ENCODE measurements at regions not wholly inside any gene's neighbourhood (a gene's known extent, or its start where the extent isn't known, plus 50 kb on each side); places are given as distances from the start of the nearest gene placed in this dataset.

DNA sequence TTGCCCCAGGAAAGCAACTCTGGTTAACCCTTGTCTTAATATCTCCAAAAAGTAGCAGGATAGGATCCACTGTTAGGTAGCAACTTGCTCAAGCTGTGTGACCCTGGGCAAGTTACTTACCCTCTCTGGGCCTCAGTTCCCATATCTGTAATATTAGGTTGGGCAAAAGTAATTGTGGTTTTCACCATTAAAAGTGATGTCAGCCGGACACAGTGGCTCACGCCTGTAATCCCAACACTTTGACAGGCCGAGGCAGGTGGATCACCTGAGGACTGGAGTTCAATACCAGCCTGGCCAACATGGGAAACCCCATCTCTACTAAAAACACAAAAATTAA, 179.3 kb downstream of the FOXL1 start:
- BruUV-seq (replicated peaks), result no TSS peak
- in situ Hi-C loops (cut with MboI) (no loop called here), intact Hi-C loops (cut with micrococcal nuclease; ENCODE audit: unreplicated experiment) (no loop called here)
- ATAC-seq (no peak), DNase-seq (ENCODE audit: low read depth, low spot score) (no peak), FAIRE-seq (no peak)
- H3K27me3 ChIP-seq (replicated peaks in 1 of 2; ENCODE audit: control insufficient read depth in 2 of 2, insufficient read depth in 2 of 2, low read length in 1 of 2), result 0 out of 4 replicates have a peak, but pooled peaks cover 0 to 2% of the 10 kb centered on the region in 2 experiments
- no peak overlapping the region for H3K27ac ChIP-seq (ENCODE audit: control insufficient read depth, insufficient read depth)
- H2AFZ ChIP-seq (ENCODE audit: control insufficient read depth, low read depth, low read length), result no peak overlapping the region
- ChIA-PET CTCF (interaction anchor here (0.7 to 1.1 kb wide), 2 partner anchors 193 to 201 kb away, joined by 3 read pairs; no protein-coding TSS in a partner anchor), RAD21 (ENCODE audit: unreplicated experiment) (interaction anchor here (0.8 kb wide), 1 partner anchor 193 kb away, joined by 3 read pairs; no protein-coding TSS in a partner anchor), SMC1A (ENCODE audit: uncharacterized antibody, unreplicated experiment) (interaction anchor here (1.0 to 1.2 kb wide), 2 partner anchors 18 to 193 kb away, joined by 3 read pairs; no protein-coding TSS in a partner anchor), POLR2A (no interaction called here)
- no peaks in the 10 kb centered on the region for H3K4me1 ChIP-seq (ENCODE audit: control insufficient read depth, insufficient read depth, low read length)
- H3K79me2 ChIP-seq (ENCODE audit: control insufficient read depth, insufficient read depth, low read length), result no peaks in the 10 kb centered on the region
- no peak overlapping the region for H3K9ac ChIP-seq (ENCODE audit: control insufficient read depth, insufficient read depth, low read length)
- no peak overlapping the region for H3K4me3 ChIP-seq
- H3K9me3 ChIP-seq (replicated peaks; ENCODE audit: control insufficient read depth, insufficient read depth, low read length), result no peaks in the 10 kb centered on the region
- no peaks in the 10 kb centered on the region for H4K20me1 ChIP-seq (ENCODE audit: control insufficient read depth, insufficient read depth)
- H3K4me2 ChIP-seq (ENCODE audit: control insufficient read depth, insufficient read depth), result no peak overlapping the region
- no peaks in the 10 kb centered on the region for H3K36me3 ChIP-seq (ENCODE audit: control insufficient read depth in 2 of 2, insufficient read depth in 2 of 2, low read length in 1 of 2)
- 88% methylated on average over 3 of the region's 3 CpGs for WGBS (ENCODE audit: insufficient coverage, insufficient replicate concordance, low lambda C conversion rate, missing lambda C conversion rate)
- TF ChIP-seq NRF1 (conservative IDR thresholded peaks at IDR 0.05; ENCODE audit: low read depth, low read length) (no peak), HDGF (IDR thresholded peaks at IDR 0.05) (no peak), CHD4 (IDR thresholded peaks at IDR 0.05) (no peak), BACH1 (IDR thresholded peaks at IDR 0.05; ENCODE audit: borderline replicate concordance) (no peak), EED (IDR thresholded peaks at IDR 0.05; ENCODE audit: low read depth) (no peak), CHD2 (IDR thresholded peaks at IDR 0.05; ENCODE audit: borderline replicate concordance, low read depth, low read length) (no peak), SREBF2 (IDR thresholded peaks at IDR 0.05; ENCODE audit: low read length) (no peak), STAT1 (conservative IDR thresholded peaks at IDR 0.05) (no peak), RBBP5 (conservative IDR thresholded peaks at IDR 0.05) (no peak), ZBED1 (IDR thresholded peaks at IDR 0.05; ENCODE audit: borderline replicate concordance) (no peak), ZSCAN29 (IDR thresholded peaks at IDR 0.05) (no peak), IKZF1 (conservative IDR thresholded peaks at IDR 0.05) (no peak), YY1 (IDR thresholded peaks at IDR 0.05; ENCODE audit: low read depth, low read length) (no peak)
- TF ChIP-seq, protein P1, sequence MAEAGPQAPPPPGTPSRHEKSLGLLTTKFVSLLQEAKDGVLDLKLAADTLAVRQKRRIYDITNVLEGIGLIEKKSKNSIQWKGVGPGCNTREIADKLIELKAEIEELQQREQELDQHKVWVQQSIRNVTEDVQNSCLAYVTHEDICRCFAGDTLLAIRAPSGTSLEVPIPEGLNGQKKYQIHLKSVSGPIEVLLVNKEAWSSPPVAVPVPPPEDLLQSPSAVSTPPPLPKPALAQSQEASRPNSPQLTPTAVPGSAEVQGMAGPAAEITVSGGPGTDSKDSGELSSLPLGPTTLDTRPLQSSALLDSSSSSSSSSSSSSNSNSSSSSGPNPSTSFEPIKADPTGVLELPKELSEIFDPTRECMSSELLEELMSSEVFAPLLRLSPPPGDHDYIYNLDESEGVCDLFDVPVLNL (IDR thresholded peaks at IDR 0.05; ENCODE audit: low read depth, low read length), result no peak
- TF ChIP-seq, protein P2, sequence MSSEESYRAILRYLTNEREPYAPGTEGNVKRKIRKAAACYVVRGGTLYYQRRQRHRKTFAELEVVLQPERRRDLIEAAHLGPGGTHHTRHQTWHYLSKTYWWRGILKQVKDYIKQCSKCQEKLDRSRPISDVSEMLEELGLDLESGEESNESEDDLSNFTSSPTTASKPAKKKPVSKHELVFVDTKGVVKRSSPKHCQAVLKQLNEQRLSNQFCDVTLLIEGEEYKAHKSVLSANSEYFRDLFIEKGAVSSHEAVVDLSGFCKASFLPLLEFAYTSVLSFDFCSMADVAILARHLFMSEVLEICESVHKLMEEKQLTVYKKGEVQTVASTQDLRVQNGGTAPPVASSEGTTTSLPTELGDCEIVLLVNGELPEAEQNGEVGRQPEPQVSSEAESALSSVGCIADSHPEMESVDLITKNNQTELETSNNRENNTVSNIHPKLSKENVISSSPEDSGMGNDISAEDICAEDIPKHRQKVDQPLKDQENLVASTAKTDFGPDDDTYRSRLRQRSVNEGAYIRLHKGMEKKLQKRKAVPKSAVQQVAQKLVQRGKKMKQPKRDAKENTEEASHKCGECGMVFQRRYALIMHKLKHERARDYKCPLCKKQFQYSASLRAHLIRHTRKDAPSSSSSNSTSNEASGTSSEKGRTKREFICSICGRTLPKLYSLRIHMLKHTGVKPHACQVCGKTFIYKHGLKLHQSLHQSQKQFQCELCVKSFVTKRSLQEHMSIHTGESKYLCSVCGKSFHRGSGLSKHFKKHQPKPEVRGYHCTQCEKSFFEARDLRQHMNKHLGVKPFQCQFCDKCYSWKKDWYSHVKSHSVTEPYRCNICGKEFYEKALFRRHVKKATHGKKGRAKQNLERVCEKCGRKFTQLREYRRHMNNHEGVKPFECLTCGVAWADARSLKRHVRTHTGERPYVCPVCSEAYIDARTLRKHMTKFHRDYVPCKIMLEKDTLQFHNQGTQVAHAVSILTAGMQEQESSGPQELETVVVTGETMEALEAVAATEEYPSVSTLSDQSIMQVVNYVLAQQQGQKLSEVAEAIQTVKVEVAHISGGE (CRISPR knock-in tag; IDR thresholded peaks at IDR 0.05), result no peak
- TF ChIP-seq, protein P3, sequence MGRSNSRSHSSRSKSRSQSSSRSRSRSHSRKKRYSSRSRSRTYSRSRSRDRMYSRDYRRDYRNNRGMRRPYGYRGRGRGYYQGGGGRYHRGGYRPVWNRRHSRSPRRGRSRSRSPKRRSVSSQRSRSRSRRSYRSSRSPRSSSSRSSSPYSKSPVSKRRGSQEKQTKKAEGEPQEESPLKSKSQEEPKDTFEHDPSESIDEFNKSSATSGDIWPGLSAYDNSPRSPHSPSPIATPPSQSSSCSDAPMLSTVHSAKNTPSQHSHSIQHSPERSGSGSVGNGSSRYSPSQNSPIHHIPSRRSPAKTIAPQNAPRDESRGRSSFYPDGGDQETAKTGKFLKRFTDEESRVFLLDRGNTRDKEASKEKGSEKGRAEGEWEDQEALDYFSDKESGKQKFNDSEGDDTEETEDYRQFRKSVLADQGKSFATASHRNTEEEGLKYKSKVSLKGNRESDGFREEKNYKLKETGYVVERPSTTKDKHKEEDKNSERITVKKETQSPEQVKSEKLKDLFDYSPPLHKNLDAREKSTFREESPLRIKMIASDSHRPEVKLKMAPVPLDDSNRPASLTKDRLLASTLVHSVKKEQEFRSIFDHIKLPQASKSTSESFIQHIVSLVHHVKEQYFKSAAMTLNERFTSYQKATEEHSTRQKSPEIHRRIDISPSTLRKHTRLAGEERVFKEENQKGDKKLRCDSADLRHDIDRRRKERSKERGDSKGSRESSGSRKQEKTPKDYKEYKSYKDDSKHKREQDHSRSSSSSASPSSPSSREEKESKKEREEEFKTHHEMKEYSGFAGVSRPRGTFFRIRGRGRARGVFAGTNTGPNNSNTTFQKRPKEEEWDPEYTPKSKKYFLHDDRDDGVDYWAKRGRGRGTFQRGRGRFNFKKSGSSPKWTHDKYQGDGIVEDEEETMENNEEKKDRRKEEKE (IDR thresholded peaks at IDR 0.05), result no peak
- TF ChIP-seq, protein P4, sequence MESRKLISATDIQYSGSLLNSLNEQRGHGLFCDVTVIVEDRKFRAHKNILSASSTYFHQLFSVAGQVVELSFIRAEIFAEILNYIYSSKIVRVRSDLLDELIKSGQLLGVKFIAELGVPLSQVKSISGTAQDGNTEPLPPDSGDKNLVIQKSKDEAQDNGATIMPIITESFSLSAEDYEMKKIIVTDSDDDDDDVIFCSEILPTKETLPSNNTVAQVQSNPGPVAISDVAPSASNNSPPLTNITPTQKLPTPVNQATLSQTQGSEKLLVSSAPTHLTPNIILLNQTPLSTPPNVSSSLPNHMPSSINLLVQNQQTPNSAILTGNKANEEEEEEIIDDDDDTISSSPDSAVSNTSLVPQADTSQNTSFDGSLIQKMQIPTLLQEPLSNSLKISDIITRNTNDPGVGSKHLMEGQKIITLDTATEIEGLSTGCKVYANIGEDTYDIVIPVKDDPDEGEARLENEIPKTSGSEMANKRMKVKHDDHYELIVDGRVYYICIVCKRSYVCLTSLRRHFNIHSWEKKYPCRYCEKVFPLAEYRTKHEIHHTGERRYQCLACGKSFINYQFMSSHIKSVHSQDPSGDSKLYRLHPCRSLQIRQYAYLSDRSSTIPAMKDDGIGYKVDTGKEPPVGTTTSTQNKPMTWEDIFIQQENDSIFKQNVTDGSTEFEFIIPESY (IDR thresholded peaks at IDR 0.05), result no peak
- TF ChIP-seq, protein P5, sequence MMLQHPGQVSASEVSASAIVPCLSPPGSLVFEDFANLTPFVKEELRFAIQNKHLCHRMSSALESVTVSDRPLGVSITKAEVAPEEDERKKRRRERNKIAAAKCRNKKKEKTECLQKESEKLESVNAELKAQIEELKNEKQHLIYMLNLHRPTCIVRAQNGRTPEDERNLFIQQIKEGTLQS (IDR thresholded peaks at IDR 0.05; ENCODE audit: borderline replicate concordance, extremely low read depth, low read depth, low read length), result no peak
